ENCODE measurements at regions not wholly inside any gene's neighbourhood (a gene's known extent, or its start where the extent isn't known, plus 50 kb on each side); places are given as distances from the start of the nearest gene placed in this dataset.

GRCh38 chr9:19999491-20000057 is 210.7 kb upstream of the SLC24A2 start (continued):
- TF ChIP-seq INSM2 (tag by site-specific recombination; IDR thresholded peaks at IDR 0.05) (no peak), ZNF791 (tag by site-specific recombination; IDR thresholded peaks at IDR 0.05) (no peak), ZNF174 (tag by site-specific recombination; IDR thresholded peaks at IDR 0.05) (no peak), ZBTB48 (tag by site-specific recombination; IDR thresholded peaks at IDR 0.05) (no peak)

- ChIA-PET CTCF (no interaction called here), POLR2A (no interaction called here)
- TF ChIP-seq ZNF426 (tag by site-specific recombination; IDR thresholded peaks at IDR 0.05), result no peak
- TF ChIP-seq, protein P1, sequence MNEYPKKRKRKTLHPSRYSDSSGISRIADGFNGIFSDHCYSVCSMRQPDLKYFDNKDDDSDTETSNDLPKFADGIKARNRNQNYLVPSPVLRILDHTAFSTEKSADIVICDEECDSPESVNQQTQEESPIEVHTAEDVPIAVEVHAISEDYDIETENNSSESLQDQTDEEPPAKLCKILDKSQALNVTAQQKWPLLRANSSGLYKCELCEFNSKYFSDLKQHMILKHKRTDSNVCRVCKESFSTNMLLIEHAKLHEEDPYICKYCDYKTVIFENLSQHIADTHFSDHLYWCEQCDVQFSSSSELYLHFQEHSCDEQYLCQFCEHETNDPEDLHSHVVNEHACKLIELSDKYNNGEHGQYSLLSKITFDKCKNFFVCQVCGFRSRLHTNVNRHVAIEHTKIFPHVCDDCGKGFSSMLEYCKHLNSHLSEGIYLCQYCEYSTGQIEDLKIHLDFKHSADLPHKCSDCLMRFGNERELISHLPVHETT (tag by site-specific recombination; IDR thresholded peaks at IDR 0.05), result no peak
- TF ChIP-seq ZNF660 (tag by site-specific recombination; IDR thresholded peaks at IDR 0.05), result no peak
- no peak for TF ChIP-seq ZNF777 (tag by site-specific recombination; IDR thresholded peaks at IDR 0.05; ENCODE audit: borderline replicate concordance)
- TF ChIP-seq, protein P2, sequence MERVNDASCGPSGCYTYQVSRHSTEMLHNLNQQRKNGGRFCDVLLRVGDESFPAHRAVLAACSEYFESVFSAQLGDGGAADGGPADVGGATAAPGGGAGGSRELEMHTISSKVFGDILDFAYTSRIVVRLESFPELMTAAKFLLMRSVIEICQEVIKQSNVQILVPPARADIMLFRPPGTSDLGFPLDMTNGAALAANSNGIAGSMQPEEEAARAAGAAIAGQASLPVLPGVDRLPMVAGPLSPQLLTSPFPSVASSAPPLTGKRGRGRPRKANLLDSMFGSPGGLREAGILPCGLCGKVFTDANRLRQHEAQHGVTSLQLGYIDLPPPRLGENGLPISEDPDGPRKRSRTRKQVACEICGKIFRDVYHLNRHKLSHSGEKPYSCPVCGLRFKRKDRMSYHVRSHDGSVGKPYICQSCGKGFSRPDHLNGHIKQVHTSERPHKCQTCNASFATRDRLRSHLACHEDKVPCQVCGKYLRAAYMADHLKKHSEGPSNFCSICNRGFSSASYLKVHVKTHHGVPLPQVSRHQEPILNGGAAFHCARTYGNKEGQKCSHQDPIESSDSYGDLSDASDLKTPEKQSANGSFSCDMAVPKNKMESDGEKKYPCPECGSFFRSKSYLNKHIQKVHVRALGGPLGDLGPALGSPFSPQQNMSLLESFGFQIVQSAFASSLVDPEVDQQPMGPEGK (tag by site-specific recombination; IDR thresholded peaks at IDR 0.05), result no peak
- no peak for TF ChIP-seq KLF9 (tag by site-specific recombination; IDR thresholded peaks at IDR 0.05; ENCODE audit: low read depth)
- TF ChIP-seq ZNF174 (tag by site-specific recombination; IDR thresholded peaks at IDR 0.05), result no peak
- TF ChIP-seq ZNF843 (tag by site-specific recombination; IDR thresholded peaks at IDR 0.05), result no peak
- TF ChIP-seq KLF10 (tag by site-specific recombination; IDR thresholded peaks at IDR 0.05), result no peak
- TF ChIP-seq ZNF114 (tag by site-specific recombination; IDR thresholded peaks at IDR 0.05), result no peak
- TF ChIP-seq ZNF658 (tag by site-specific recombination; IDR thresholded peaks at IDR 0.05), result no peak
- TF ChIP-seq ZXDB (tag by site-specific recombination; IDR thresholded peaks at IDR 0.05), result no peak
- TF ChIP-seq, protein P3, sequence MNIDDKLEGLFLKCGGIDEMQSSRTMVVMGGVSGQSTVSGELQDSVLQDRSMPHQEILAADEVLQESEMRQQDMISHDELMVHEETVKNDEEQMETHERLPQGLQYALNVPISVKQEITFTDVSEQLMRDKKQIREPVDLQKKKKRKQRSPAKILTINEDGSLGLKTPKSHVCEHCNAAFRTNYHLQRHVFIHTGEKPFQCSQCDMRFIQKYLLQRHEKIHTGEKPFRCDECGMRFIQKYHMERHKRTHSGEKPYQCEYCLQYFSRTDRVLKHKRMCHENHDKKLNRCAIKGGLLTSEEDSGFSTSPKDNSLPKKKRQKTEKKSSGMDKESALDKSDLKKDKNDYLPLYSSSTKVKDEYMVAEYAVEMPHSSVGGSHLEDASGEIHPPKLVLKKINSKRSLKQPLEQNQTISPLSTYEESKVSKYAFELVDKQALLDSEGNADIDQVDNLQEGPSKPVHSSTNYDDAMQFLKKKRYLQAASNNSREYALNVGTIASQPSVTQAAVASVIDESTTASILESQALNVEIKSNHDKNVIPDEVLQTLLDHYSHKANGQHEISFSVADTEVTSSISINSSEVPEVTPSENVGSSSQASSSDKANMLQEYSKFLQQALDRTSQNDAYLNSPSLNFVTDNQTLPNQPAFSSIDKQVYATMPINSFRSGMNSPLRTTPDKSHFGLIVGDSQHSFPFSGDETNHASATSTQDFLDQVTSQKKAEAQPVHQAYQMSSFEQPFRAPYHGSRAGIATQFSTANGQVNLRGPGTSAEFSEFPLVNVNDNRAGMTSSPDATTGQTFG (tag by site-specific recombination; IDR thresholded peaks at IDR 0.05; ENCODE audit: borderline replicate concordance), result no peak
- no peak for TF ChIP-seq ZNF670 (tag by site-specific recombination; IDR thresholded peaks at IDR 0.05; ENCODE audit: low read depth)
- TF ChIP-seq, protein P4, sequence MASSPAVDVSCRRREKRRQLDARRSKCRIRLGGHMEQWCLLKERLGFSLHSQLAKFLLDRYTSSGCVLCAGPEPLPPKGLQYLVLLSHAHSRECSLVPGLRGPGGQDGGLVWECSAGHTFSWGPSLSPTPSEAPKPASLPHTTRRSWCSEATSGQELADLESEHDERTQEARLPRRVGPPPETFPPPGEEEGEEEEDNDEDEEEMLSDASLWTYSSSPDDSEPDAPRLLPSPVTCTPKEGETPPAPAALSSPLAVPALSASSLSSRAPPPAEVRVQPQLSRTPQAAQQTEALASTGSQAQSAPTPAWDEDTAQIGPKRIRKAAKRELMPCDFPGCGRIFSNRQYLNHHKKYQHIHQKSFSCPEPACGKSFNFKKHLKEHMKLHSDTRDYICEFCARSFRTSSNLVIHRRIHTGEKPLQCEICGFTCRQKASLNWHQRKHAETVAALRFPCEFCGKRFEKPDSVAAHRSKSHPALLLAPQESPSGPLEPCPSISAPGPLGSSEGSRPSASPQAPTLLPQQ (tag by site-specific recombination; IDR thresholded peaks at IDR 0.05), result no peak
- no peak overlapping the region for H3K27ac ChIP-seq (ENCODE audit: extremely low read depth, low read depth, low read length)
- H3K4me1 ChIP-seq (ENCODE audit: control insufficient read depth, insufficient read depth, low read length), result no peaks in the 10 kb centered on the region
- no peaks in the 10 kb centered on the region for H3K36me3 ChIP-seq (ENCODE audit: control insufficient read depth in 2 of 2, insufficient read depth in 1 of 2, low read length in 2 of 2)
- H3K4me3 ChIP-seq (ENCODE audit: low read depth, low read length), result no peak overlapping the region
- H3K9me3 ChIP-seq (ENCODE audit: control insufficient read depth, insufficient read depth, low read depth, low read length), result no peaks in the 10 kb centered on the region
These were observed 210.1 kb upstream of the SLC24A2 start for GRCh38 chr9:19998823-19999455.

Data from HEK293 (cell line).